Smooth muscle cell (in vitro differentiated cells): ENCODE measurements at regions not wholly inside any gene's neighbourhood (a gene's known extent, or its start where the extent isn't known, plus 50 kb on each side); places are given as distances from the start of the nearest gene placed in this dataset.

Experiments
- DNase-seq: peaks from one replicate; lab custom pipeline; 2025; ENCODE audit not compliant: unreplicated experiment; lab: John Stamatoyannopoulos, UW
- H2AFZ ChIP-seq: fragments of 200-600 bp; sonication (generic); 2 replicates; pipeline ENCODE4 v1.6.0; 2016; ENCODE audit warnings: antibody characterized with exemption, low read depth, mild to moderate bottlenecking
- H3F3A ChIP-seq: fragments of 200-600 bp; sonication (generic); 2 replicates; pipeline ENCODE4 v1.6.0; 2017; ENCODE audit warnings: antibody characterized with exemption, low read depth
- H3K27ac ChIP-seq: fragments of 200-600 bp; sonication (generic); 2 replicates; pipeline ENCODE4 v1.5.1; 2016; ENCODE audit warnings: low read depth, mild to moderate bottlenecking
- H3K27me3 ChIP-seq: fragments of 200-600 bp; sonication (generic); 2 replicates; pipeline ENCODE4 v1.6.1; 2016; ENCODE audit warnings: low read depth, mild to moderate bottlenecking
- H3K36me3 ChIP-seq: fragments of 200-600 bp; sonication (generic); 2 replicates; pipeline ENCODE4 v1.5.1; 2016; ENCODE audit warnings: low read depth
- H3K4me1 ChIP-seq: fragments of 200-600 bp; sonication (generic); 2 replicates; pipeline ENCODE4 v1.5.1; 2016; ENCODE audit warnings: low read depth
- H3K4me2 ChIP-seq: fragments of 200-600 bp; sonication (generic); 2 replicates; pipeline ENCODE4 v1.6.0; 2016; ENCODE audit warnings: mild to moderate bottlenecking
- H3K4me3 ChIP-seq: fragments of 200-600 bp; sonication (generic); 2 replicates; pipeline ENCODE4 v1.5.1; 2016; ENCODE audit warnings: mild to moderate bottlenecking
- H3K79me2 ChIP-seq: fragments of 200-600 bp; sonication (generic); 2 replicates; pipeline ENCODE4 v1.6.0; 2016; ENCODE audit warnings: low read depth, mild to moderate bottlenecking
- H3K9ac ChIP-seq: fragments of 200-600 bp; sonication (generic); 2 replicates; pipeline ENCODE4 v1.6.0; 2016; ENCODE audit warnings: low read depth
- H3K9me3 ChIP-seq: fragments of 200-600 bp; sonication (generic); replicated peaks from 2 replicates; pipeline ENCODE4 v1.5.1; 2016; ENCODE audit warnings: low read depth
- H4K20me1 ChIP-seq: fragments of 200-600 bp; sonication (generic); 2 replicates; pipeline ENCODE4 v1.6.0; 2016; ENCODE audit warnings: low read depth
- WGBS: methylation state at CpG from one replicate; pipeline ENCODE4 v1.1.7; 2016; ENCODE audit warnings: low lambda C conversion rate; 5-methylcytosine and 5-hydroxymethylcytosine counted together
- TF ChIP-seq, protein P1 (sequence below): fragments of 200-600 bp; sonication (generic); IDR thresholded peaks from 2 replicates; pipeline ENCODE4 v1.5.1; 2017; ENCODE audit warnings: borderline replicate concordance, mild to moderate bottlenecking, antibody characterized with exemption; ENCODE audit not compliant: insufficient read depth, poor library complexity, severe bottlenecking

DNA sequence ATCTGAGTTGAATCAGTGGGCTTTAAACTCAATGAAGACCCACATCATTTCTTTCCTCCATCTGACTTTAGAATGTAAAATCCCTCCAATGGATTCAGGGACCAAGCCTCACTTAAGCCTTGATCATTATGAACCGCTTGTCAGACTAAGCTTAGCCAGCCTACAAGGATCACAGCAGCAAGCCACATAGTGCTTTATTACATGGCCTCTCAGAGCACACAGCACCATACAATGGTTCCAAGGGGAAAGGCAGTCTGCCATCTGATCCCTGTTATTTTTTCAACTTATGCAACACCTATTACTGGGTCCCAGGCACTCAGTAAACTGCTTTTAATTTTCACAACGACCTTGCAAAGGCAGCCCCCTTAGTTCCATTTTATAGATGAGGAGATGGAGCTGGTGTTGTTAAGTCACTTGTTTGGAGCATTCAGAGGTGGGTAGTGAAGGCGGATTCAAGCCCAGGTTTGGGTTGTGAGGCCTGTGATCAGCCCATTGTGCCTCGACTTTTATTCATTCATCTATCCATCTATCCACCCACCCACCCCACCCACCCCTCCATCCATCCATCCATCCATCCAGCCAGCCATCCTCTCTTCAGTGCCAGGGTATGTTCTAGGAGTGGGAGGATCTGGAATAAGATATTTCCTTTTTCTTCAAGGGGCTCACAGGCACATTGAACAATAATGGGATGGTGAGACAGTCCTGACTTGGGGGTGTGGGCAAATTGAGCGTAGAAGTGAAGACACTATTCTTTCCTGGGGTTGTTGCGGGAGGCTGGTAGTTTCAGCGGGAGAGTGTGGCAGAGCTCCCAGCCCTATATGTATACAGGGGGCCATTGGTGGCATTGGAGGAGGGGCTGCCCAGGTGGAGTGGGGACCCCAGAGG, 141.2 kb downstream of the MYCN start:
- TF ChIP-seq, protein P1, sequence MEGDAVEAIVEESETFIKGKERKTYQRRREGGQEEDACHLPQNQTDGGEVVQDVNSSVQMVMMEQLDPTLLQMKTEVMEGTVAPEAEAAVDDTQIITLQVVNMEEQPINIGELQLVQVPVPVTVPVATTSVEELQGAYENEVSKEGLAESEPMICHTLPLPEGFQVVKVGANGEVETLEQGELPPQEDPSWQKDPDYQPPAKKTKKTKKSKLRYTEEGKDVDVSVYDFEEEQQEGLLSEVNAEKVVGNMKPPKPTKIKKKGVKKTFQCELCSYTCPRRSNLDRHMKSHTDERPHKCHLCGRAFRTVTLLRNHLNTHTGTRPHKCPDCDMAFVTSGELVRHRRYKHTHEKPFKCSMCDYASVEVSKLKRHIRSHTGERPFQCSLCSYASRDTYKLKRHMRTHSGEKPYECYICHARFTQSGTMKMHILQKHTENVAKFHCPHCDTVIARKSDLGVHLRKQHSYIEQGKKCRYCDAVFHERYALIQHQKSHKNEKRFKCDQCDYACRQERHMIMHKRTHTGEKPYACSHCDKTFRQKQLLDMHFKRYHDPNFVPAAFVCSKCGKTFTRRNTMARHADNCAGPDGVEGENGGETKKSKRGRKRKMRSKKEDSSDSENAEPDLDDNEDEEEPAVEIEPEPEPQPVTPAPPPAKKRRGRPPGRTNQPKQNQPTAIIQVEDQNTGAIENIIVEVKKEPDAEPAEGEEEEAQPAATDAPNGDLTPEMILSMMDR, result no peak
- H3K79me2 ChIP-seq, result no peaks in the 10 kb centered on the region
- 85% methylated on average over 7 of the region's 7 CpGs for WGBS
- H3F3A ChIP-seq, result no peaks in the 10 kb centered on the region
- H3K4me1 ChIP-seq, result peaks cover 14% of the 10 kb centered on the region
- no peaks in the 10 kb centered on the region for H3K36me3 ChIP-seq
- H3K4me2 ChIP-seq, result no peak overlapping the region
- no peaks in the 10 kb centered on the region for H3K9me3 ChIP-seq
- no peak overlapping the region for H3K9ac ChIP-seq
- H3K27me3 ChIP-seq, result no peaks in the 10 kb centered on the region
- no peaks in the 10 kb centered on the region for H4K20me1 ChIP-seq
- no peak overlapping the region for H3K4me3 ChIP-seq
- DNase-seq, result no peak
- H3K27ac ChIP-seq, result no peak overlapping the region
- H2AFZ ChIP-seq, result no peak overlapping the region

DNA sequence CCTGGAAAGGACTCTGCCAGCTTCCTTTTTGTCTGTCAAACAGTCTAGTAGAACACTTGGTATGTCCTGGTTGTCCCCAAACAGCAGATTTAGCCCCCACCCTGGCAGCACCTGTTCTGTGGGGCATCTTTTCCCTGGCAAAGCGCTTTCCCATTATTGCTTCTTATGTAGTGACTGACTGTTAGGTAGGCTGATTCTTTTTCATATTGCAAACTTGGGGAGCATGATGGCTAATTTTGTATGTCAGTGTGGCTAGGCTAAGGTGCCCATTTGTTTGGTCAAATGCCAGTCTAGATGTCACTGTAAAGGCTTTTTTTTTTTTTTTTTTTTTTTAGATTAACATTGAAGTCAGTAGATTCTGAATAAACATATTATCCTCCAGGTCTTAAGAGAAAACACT, 140.2 kb downstream of the MYCN start:
- Histone ChIP-seq H3K4me3 (no peak overlapping the region), H3K4me2 (no peak overlapping the region), H4K20me1 (no peaks in the 10 kb centered on the region), H3K36me3 (no peaks in the 10 kb centered on the region), H3F3A (no peaks in the 10 kb centered on the region), H2AFZ (no peak overlapping the region), H3K27ac (no peak overlapping the region), H3K27me3 (no peaks in the 10 kb centered on the region), H3K9me3 (no peaks in the 10 kb centered on the region), H3K4me1 (peaks cover 14% of the 10 kb centered on the region), H3K79me2 (no peaks in the 10 kb centered on the region), H3K9ac (no peak overlapping the region)
- DNase-seq, result no peak
- TF ChIP-seq, protein P1, result no peak
- WGBS, result 100% methylated on average over 1 of the region's 1 CpG

DNA sequence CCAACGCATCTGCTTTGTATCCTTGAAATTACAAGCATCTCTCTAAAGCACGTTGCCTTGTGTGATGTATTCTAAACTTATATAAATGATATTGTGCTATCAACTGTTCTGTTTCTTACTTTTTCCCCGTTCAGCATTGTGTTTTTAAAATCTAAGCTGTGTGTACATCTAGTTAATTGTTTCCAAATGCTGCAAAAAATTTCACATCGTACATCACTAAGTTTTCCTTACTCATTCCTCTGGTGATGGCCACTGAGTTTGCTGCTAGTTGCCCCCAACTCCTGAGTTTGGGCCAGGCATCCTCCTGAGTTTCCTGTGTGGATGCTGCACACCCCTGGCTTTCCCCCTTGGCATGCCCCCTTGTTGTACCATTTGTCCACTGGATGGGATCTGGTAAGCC, 139.7 kb downstream of the MYCN start:
- Histone ChIP-seq H3K4me3 (no peak overlapping the region), H3F3A (no peaks in the 10 kb centered on the region), H3K27ac (no peak overlapping the region), H3K79me2 (no peaks in the 10 kb centered on the region), H3K4me1 (peaks cover 12% of the 10 kb centered on the region), H3K27me3 (no peaks in the 10 kb centered on the region), H3K9me3 (no peaks in the 10 kb centered on the region), H3K9ac (no peak overlapping the region), H2AFZ (no peak overlapping the region), H3K4me2 (no peak overlapping the region), H3K36me3 (no peaks in the 10 kb centered on the region), H4K20me1 (no peaks in the 10 kb centered on the region)
- WGBS, result 69% methylated on average over 4 of the region's 4 CpGs
- TF ChIP-seq, protein P1, result no peak
- DNase-seq, result no peak

DNA sequence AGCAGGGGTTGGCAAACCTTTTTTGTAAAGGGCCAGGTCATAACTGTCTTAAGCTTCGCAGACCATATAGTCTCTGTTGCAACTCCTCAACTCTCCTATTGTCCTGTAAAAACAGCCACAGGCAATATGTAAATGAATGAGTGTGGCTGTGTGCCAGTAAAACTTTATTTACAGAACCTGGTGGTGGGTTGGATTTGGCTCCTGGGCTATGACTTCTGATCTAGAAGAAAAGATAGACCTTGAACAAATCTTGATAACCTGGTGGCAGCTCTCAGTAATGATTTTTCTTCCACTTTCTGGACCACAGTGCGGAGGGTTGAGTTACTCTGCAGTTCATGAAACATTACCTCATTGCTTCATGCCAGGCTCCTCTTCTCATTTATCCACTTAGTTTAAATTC, 139.3 kb downstream of the MYCN start:
- no peaks in the 10 kb centered on the region for H3K36me3 ChIP-seq
- no peak overlapping the region for H3K9ac ChIP-seq
- H2AFZ ChIP-seq, result no peak overlapping the region
- DNase-seq, result no peak
- no peaks in the 10 kb centered on the region for H3K27me3 ChIP-seq
- TF ChIP-seq, protein P1, result no peak
- H3K4me3 ChIP-seq, result no peak overlapping the region
- H3K79me2 ChIP-seq, result no peaks in the 10 kb centered on the region
- no peaks in the 10 kb centered on the region for H3F3A ChIP-seq
- peaks cover 7% of the 10 kb centered on the region for H3K4me1 ChIP-seq
- H3K4me2 ChIP-seq, result no peak overlapping the region
- no peaks in the 10 kb centered on the region for H3K9me3 ChIP-seq
- no peaks in the 10 kb centered on the region for H4K20me1 ChIP-seq
- no peak overlapping the region for H3K27ac ChIP-seq
- WGBS, result 71% methylated on average over 2 of the region's 2 CpGs
